Embryonic facial prominence (tissue), 1 donor: ENCODE measurements at regions not wholly inside any gene's neighbourhood (a gene's known extent, or its start where the extent isn't known, plus 50 kb on each side); places are given as distances from the start of the nearest gene placed in this dataset.

Source experiments
- DNase-seq: peaks from one replicate; pipeline ENCODE4 v3.0.0-alpha.2; 2016; ENCODE audit errors: extremely low spot score

DNA sequence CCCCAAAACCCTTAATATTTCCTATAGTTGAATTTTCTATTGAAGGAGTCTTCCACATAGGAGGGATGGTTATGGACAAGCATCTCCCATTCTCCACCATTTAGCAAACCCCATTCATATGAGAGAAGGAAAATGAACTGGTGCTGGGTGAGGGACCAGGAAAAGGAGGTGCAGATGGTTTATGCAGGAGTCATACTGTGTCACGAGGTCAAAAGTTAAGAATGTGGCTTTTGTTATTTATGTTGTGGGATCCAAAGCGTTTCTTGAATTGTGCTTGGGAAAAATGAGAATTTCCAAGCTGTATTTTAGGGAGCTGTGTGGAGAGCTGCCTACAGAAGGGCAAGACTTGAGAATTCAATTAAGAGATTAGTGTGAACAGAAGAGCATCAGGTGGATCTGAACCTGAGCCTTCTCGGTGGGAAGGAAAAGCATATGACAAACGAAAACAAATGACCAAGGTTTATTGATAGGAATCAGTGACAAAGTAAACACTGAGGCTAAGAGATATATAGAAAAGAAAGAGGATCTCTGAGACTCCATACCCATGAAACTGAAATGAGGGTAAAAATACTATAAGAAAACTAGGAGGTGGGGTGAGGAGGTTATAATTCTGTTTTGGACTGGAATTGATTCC, 473.3 kb upstream of the NR2F2 start:
- DNase-seq = no peak

DNA sequence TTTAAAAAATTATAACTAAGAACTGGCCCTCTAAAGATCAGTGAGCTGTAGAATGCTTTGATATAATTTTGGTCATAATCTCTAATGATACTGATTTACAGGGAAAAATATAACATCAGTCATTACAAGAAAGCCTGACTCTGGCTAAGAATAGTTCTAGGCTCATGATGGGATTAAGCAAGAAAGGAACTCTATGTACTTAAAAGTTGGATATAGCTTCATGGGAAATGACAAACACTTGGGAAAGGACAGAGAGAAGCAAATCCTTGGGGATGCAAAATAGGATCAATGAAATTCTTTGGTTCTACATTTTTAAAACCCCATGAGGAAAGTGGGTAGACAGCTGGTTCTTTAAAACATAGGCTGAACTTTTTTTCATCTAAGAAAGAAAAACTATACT, 472.7 kb upstream of the NR2F2 start:
- DNase-seq = no peak

DNA sequence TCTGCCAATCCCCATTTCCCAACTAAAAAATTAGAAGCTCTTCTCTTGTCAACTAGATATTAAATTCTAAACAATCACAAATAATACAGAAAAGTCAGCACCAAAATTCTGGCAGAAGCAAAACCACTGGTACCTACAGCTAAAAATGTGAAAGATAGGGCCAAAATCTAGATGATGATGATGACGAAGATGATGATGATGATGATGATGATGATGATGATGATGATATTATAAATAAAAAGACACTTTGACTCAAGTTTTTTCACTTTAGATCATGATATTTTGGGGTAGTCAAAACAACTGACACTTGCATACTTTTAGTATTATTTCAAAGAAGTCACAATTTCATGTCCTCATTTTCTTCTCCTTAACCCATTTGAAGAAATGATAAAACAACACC, 470.1 kb upstream of the NR2F2 start:
- DNase-seq = no peak

DNA sequence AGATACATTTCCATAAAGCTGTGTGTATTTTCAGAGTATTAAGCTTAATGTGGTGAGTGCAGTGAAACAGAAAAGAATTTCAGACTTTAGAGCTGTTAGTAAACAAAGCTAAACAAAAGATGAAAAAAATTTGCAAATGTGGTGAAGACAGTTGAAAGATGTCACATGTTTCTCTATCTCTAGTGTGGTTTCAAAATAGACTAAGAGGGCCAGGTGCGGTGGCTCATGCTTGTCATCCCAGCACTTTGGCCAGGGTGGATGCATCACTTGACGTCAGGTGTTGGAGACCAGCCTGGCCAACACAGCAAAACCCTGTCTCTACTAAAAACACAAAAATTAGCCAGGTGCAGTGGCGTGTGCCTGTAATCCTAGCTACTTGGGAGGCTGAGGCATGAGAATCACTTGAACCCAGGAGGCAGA, 466.0 kb upstream of the NR2F2 start:
- no peak for DNase-seq

DNA sequence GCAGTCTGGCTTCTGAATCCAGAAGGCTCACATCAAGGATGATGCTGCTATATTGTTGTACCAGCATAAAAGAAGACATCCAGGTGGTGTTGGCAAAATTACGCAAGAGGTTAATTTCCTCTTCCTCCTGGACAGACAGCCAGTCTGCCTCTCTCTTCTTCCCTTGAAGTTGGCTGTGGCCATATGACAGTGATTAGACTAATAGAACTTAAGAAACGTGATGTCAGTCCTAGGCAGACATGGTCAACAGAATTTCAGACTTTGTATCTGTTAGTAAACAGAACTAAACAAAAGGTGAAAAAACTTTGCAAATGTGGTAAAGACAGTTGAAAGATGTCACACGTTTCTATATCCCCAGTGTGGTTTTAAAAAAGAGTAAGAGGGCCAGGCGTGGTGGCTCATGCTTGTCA, 465.2 kb upstream of the NR2F2 start:
- DNase-seq = no peak

DNA sequence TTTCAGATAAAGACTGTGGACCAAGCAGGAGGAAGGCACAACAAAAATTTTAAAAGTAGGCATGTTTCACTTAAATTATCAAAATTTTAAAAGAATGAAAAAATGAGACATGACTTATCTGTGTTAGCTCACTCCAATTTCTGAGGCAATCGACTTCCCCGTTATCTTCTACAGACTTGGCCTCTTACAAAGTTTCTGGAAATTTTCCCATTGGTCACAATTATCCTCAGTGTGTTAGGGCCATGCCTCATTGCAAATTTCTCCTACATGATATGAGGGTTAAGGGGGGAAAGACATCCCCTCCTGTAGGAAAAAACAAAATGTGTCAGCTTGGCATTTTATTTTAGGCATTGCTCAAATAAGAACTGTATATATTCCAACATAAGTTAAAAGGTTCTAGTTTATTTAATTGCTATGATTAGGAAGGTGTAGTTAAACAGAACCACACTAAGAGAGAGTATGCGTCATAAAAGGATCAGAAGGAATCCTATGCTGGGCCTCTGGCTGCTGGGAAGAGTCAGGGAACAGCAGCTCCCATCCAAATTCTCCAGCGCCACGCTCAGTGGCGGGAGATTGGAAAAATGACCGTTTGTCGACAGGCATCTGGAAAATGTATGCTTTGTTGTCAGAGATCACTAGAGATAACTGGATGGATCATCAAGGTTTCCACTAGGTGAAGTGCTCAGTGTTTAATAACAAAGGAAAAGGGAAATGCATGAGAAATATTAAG, 463.6 kb upstream of the NR2F2 start:
- no peak for DNase-seq

DNA sequence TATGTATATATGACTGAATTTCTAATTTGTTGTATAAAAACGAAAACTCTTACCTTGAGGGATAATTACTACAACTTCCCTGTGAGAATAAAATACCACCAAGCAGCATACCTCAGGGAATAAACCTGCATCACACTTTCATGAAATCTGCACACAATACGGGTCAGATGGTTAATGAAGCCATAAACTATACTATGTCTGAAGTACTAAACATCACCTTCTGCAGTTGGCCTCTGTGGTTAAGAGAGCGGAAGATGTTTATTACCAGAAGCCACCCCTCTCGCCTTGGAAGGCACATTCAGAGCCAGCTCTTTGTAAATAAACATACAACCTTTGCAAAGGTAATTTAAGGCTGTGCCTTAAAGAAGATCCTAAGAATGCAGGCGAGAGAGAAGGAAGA, 462.1 kb upstream of the NR2F2 start:
- no peak for DNase-seq

DNA sequence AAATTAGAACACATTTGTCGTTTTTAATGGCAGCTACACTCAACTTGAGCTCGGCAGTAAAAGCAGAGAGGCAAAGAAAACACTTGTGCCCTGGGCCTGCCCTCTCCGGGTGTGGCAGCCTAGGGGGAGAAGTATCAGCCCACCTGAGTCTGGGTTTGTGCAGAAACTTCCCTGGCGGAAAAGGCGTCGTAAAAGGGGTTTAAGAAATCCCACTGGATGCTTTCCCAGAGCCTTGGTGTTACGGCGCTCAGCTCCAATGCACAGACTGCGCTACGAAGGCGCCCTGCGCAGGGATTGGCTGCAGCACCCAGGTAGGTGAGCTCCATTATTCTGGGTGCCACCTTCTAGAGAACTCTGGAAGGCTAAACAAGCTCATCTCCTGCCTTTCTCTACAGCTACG, 461.5 kb upstream of the NR2F2 start:
- no peak for DNase-seq

DNA sequence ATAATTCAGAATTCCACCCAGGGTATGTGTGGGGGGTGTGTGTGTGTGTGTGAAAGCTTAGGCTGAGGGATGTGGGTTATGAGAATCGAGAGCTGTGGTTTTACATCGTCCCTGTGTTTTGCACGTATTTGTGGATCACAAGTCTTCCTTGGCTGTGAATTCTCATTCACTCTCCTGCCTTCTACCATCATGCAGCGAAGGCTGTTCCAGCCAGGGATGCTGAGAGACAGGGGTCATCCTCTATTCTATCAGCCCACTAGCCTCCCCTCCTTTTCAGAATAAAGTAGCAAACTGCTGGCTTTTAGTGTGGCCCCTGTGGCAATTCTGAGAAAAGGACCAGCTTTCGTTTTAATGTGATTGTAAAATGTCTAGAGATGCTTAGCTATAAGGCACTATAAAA, 460.6 kb upstream of the NR2F2 start:
- DNase-seq = no peak

DNA sequence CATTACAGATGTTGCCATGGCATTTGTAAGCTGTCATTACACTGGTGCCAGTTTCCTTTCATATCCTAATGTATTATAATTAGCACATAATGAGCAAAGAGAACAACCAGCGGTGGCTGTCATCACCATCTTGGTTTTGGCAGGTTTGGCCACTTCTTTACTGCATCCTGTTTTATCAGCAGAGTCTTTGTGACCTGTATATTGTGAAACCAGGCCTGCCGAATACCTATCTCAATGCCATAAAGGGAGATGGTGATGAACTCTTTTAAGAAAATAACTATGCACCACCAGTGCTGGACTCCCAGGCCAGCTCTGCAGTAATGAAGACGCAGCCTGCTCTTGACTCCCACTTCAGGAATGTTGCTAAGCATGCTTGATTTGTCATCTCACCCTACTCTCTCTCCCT, 458.1 kb upstream of the NR2F2 start:
- no peak for DNase-seq

DNA sequence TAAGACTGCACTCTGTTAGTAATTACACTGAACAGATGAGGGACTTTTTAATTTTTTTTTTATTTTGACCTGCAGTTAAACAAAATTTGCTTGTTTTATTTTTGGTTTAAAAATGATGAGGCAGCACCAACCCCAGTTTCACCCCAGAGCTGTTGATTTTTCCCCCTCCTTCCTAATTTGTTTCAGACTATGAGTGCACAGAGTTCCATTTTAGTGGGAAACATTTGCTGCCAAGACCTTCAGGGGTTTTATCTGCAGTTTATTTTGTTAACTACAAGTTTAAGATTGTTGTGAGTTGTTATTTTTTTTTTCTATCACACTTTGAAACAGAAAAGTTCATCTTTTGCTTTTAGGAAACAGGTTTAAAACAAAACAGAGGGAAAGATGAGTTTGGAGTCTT, 455.9 kb upstream of the NR2F2 start:
- DNase-seq = no peak

DNA sequence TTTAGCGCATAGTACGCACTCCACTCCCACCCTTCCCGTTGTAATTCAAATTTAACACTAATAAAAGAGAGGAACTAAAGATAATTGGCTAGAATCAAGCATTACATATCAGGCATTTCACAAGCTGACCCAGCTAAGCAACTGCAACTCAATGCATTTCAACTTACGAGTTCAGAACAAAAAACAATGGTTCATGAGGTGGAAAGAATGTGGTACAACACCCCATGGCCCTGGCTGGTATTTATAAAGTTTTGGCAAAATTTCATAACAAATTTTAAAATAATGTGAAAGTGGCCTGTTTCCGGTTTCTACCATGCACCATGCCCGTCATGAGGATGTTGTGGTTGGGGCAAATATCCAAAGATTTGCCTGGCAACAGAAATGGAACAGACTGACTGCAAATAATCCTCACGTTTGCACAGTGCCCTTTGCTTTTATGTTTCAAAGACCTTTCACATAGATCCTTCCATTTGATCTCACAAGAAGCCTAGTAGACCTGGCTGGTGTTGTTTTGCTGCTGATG, 455.3 kb upstream of the NR2F2 start:
- peak; percentile 47 for DNase-seq

DNA sequence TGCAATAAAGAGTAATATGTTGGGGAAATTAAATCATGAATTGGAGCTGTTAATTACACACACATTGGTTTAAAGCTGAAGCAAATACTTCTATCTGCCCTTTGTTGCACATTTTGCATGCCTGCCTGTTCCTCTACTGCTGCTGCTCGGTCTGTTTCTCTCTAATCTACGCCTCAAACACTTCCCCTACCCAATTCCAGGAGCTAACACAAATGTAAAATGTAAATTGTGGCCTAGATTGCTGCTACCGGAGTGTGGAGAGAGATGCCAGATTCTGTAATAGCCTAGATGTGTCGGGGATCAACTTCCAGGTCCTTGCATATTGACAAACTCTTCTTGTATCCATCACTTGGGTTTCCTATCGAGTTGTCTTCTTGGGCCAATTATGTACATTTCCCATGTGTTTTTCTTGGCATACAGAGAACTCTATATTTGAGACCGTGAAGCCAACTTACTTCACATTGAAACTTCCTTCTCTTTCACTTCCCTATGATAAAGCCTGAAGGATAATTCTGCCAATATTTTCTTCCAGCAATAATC, 450.4 kb upstream of the NR2F2 start:
- no peak for DNase-seq

DNA sequence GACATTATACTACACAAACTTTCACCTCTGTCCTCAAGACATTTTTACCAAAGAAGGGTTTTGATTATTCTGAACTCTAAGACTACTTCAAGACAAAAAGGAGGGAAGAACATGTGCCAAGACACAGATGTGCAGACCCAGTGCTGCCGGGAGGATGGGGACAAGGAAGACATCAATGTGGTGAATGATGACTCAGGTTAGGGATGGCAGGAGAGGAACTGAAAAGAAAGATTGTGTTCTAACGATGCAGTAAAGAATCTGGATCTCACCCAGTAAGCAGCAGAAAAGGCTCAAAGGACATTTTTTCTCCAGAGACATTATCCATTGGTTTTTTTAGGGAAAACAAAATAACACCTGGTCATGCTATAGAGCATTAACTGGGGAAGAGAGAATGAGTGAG, 449.9 kb upstream of the NR2F2 start:
- no peak for DNase-seq

DNA sequence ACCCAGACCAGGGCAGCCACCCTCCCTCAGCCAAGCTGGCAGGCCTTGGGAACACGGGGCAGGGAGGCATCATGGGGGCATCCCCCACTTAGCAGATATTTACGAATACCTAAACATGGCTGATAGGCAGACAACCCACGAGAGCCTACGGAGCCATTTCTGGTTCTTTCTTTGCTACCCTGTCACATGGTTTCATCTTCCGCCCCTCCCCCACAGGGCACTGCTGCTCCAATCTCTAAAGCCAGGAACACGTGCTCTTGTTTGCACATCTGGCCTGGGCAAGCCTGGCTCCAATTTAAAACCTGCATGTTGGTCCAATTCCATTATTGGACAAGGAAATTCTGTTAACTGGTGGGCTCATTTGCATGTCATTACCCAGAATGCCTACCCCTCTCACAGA, 447.4 kb upstream of the NR2F2 start:
- DNase-seq = no peak

DNA sequence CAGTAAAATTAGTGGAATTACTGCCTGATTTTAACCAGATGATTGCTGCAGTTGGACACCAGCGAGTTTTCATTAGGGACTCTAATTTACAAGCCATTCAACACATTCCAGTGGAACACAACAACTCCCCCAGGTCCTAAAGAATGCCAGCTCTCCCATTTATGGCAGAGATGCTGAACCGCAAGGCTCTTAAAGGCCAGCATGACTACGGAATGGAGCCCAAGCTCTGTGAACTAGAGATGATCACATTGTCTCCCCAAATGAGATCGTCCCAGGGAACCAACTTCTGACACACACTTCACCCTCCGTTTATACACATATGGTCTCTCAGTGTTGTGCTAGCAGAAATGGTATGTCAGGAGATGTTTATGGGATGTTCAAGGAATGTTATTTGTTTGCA, 446.2 kb upstream of the NR2F2 start:
- DNase-seq = no peak

DNA sequence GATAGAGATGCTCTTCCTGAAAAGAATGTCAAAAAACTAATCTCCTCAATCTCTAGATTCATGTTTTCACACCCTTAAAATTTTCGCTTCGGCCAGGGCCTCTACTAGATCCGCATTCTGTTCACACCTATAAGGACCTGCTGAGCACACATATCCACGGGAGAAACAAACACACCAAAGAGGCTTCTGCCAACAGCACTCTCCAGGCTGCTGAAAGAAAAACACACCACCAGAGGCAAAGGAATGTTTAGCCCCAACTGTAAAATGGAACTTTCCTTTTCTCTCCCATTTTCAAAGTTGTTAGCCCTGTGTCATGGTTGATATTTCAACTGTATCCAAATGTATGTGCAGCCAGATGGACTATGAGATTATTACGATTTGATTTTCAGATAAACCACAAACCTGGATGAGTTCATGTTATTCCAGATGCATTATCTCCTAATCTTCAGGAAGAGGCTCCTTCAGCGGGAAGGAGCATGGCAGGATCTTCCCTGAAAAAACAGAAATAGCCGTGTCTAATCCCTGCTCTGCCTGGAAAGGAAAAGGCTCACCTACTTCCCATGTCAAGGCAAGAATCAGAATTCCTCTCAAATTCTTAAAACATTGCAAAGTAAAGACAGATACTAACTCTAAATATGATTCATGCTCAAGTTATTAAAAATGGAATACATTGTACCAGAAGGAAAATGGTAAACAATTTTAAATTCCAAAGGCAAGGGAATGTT, 442.7 kb upstream of the NR2F2 start:
- no peak for DNase-seq

DNA sequence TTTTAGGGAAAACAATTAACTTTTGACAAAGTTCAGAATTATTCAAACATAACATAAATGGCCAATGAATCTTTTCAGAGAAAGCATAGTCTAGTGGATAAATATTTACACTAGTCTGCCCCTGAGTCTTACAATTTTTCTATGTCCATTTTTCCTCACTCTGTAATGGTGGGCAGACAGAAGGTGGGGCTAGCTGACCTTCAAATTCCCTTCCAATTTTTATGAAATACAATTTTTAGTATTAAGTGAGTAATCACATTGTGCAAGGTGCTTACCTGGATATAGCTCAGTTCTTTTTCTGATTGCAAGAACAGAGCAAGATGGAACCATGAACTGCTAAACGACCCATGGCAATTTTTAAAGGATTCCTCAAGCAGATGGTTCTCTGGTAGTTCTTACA, 441.7 kb upstream of the NR2F2 start:
- no peak for DNase-seq

DNA sequence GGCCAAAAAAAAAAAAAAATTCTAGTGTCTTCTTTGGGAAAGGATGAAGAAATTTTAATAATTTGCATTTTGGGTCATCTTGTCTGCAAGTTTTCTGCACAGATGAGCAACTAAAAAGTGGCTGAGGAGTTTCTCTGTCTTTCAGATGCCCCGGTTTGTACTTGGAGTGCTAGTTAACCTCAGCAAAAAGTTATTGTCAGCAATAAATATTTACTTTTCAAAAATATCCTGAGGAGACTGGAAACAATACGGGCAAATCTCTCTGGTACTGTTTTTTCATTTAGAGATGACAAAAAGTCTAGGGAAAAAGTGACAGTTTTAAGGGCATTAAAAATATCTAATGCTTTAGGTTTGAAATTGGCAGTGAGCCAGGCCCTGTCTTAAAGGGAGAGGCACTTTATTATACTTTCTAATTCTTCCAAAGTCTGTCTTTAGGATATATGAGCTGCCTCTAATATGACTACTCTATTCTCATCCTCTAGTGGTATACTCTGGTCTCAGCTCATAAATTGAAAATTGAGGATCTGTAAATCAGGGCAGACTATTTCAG, 436.0 kb upstream of the NR2F2 start:
- DNase-seq = no peak

DNA sequence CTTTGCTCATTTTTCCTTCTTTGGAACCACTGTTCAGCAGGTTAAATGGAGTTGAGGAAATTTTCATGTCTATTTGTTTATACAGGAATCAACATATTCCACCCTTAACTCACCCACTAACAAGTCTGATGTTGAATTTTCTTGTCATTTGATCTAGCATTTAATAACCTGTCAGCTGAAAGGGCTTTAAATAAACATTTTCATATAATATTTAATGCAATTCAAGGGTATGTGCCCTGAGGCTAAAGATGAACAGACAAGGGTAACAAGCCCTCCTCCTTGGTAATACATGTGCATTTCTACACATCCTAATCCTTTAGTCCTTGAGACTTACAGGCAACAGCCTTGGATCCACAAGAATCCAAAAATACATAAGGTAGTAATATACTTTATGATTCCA, 435.0 kb upstream of the NR2F2 start:
- no peak for DNase-seq

DNA sequence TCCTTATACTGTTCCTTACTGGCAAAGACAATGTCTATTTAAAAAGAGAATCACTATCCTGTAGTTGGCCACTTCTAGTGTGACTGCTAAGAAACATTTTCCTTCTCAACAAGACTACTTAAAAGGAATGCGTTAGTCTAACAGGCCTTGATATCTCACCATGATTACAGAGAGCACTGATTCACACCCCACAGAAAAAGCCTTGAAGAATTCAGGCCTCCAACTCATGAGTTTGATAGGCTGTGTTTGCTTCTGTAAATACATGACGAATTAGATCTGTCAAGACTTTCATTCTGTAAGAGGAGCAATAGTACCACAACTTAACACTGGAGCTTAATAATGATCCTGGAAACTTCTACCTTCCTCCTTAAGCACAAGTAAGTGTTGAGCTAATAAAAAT, 432.8 kb upstream of the NR2F2 start:
- no peak for DNase-seq

DNA sequence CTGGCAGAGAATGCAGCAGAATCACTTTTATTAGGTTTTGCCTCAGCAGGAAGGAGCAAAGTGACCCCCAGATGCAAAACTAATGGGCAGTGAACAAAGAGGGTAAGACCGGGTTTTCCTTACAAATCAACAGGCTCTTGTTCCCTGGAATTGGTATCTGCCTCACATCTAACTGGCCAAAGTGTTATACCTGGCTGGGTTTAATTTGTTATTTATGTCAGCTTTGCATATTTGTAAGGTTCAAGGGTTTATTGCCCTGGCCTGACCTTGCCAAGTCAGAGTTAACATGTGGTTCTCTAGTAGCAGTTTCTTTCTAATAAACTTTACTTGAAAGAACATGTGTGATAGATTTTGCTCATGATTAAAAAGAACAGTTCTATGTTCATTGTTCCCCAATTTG, 431.7 kb upstream of the NR2F2 start:
- no peak for DNase-seq
